Gastrocnemius medialis (tissue), 4 donors: ENCODE measurements at regions not wholly inside any gene's neighbourhood (a gene's known extent, or its start where the extent isn't known, plus 50 kb on each side); places are given as distances from the start of the nearest gene placed in this dataset.

Source experiments
- ATAC-seq, 2 donors: fragments of 150-250 bp; one replicate each; pipeline ENCODE4 v1.9.1; 2016
- DNase-seq, 2 donors: peaks; one replicate each; pipeline ENCODE4 v3.0.0-alpha.2; 2019
- H3K27ac ChIP-seq, 4 donors: fragments of 200-600 bp; sonication (generic); 1 replicate in 1 of 4; 2 replicates in 3 of 4; pipeline ENCODE4 v1.5.1; 2016 to 2018; ENCODE audit warnings: mild to moderate bottlenecking in 2 of 4, moderate library complexity in 1 of 4
- H3K27me3 ChIP-seq, 3 donors: fragments of 200-600 bp; sonication (generic) in 2 of 3; 1 replicate in 1 of 3; 2 replicates in 2 of 3; pipeline versions ENCODE4 v1.5.1 to v1.6.0; 2016 to 2019; ENCODE audit warnings: mild to moderate bottlenecking in 1 of 3, moderate library complexity in 1 of 3
- H3K36me3 ChIP-seq, 2 donors: fragments of 200-600 bp; sonication (generic) in 1 of 2; one replicate each; pipeline ENCODE4 v1.5.1; 2017 to 2018
- H3K4me1 ChIP-seq, 2 donors: fragments of 200-600 bp; sonication (generic) in 1 of 2; one replicate each; pipeline ENCODE4 v1.5.1; 2016 to 2017; ENCODE audit warnings: mild to moderate bottlenecking in 2 of 2
- H3K4me3 ChIP-seq, 4 donors: fragments of 200-600 bp; sonication (generic) in 3 of 4; 1 replicate in 1 of 4; 2 replicates in 3 of 4; pipeline ENCODE4 v1.5.1; 2016 to 2019; ENCODE audit warnings: mild to moderate bottlenecking in 2 of 4
- H3K9me3 ChIP-seq, 3 donors: fragments of 200-600 bp; sonication (generic) in 2 of 3; 1 replicate in 1 of 3; 2 replicates in 2 of 3; pipeline ENCODE4 v1.5.1; 2016 to 2019
- POLR2A ChIP-seq, 2 donors: fragments of 450-650 bp; IDR thresholded peaks; one replicate each; pipeline ENCODE4 v1.6.1; 2017; ENCODE audit warnings: antibody characterized with exemption in 2 of 2, mild to moderate bottlenecking in 2 of 2, moderate library complexity in 2 of 2
- in situ Hi-C, 4 donors: fragments of 200-750 bp; cut with MboI; loops; one replicate each; pipeline versions ENCODE4 v1.15.0 to v1.8.0; 2017; ENCODE audit warnings: low sequenced_read_pairs in 4 of 4
- intact Hi-C: fragments of 100-400 bp; cut with DNase I; formaldehyde crosslinking; loops from one replicate; pipeline ENCODE4 v1.15.1; 2023; ENCODE audit warnings: low total_unique reads
- TF ChIP-seq, protein P1 (sequence below), 5 experiments: fragments of 450-650 bp in 3 of 5; fragments of 200-600 bp in 2 of 5; sonication (generic) in 2 of 5; IDR thresholded peaks in 4 of 5; conservative IDR thresholded peaks in 1 of 5; 1 replicate in 4 of 5; 2 replicates in 1 of 5; pipeline ENCODE4 v1.5.1; 2016 to 2019; ENCODE audit warnings: antibody characterized with exemption in 5 of 5, mild to moderate bottlenecking in 3 of 5, moderate library complexity in 3 of 5

DNA sequence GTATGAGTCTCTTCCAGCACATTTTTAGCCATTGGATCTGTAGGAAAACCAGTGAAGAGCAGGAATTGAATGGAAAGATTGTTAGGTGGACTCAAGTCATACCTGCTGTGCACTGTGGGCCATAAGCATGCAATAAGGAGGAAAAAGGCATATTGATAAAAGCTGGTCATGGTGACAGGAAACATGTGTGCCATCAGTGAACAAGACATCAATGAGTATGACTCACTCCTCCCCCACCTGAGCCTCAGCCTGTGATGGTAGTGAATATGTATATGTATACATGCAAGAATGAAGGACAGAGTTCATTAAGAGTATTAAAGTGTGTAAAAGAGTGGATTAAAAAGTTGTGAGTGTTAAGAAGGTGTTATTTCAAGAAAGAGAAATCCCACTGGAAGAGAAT lies 164.5 kb downstream of the TMEM38B start:
- intact Hi-C loops, result no loop called here
- Histone ChIP-seq H3K9me3 (no peaks in the 10 kb centered on the region), H3K27me3 (no peaks in the 10 kb centered on the region), H3K36me3 (no peaks in the 10 kb centered on the region), H3K4me3 (no peak overlapping the region), H3K27ac (no peak overlapping the region), H3K4me1 (peaks cover 14 to 23% of the 10 kb centered on the region in 2 donors)
- in situ Hi-C loops, result loop anchor here in 1 of 4 donors (25.0 kb wide), 1 partner anchor 247 kb away; no protein-coding TSS in a partner anchor
- no peak for TF ChIP-seq POLR2A (IDR thresholded peaks at IDR 0.05)
- TF ChIP-seq, protein P1, sequence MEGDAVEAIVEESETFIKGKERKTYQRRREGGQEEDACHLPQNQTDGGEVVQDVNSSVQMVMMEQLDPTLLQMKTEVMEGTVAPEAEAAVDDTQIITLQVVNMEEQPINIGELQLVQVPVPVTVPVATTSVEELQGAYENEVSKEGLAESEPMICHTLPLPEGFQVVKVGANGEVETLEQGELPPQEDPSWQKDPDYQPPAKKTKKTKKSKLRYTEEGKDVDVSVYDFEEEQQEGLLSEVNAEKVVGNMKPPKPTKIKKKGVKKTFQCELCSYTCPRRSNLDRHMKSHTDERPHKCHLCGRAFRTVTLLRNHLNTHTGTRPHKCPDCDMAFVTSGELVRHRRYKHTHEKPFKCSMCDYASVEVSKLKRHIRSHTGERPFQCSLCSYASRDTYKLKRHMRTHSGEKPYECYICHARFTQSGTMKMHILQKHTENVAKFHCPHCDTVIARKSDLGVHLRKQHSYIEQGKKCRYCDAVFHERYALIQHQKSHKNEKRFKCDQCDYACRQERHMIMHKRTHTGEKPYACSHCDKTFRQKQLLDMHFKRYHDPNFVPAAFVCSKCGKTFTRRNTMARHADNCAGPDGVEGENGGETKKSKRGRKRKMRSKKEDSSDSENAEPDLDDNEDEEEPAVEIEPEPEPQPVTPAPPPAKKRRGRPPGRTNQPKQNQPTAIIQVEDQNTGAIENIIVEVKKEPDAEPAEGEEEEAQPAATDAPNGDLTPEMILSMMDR (IDR thresholded peaks at IDR 0.05 in 4 of 5, conservative IDR thresholded peaks at IDR 0.05 in 1 of 5), result no peak
- ATAC-seq (no peak), DNase-seq (no peak)

DNA sequence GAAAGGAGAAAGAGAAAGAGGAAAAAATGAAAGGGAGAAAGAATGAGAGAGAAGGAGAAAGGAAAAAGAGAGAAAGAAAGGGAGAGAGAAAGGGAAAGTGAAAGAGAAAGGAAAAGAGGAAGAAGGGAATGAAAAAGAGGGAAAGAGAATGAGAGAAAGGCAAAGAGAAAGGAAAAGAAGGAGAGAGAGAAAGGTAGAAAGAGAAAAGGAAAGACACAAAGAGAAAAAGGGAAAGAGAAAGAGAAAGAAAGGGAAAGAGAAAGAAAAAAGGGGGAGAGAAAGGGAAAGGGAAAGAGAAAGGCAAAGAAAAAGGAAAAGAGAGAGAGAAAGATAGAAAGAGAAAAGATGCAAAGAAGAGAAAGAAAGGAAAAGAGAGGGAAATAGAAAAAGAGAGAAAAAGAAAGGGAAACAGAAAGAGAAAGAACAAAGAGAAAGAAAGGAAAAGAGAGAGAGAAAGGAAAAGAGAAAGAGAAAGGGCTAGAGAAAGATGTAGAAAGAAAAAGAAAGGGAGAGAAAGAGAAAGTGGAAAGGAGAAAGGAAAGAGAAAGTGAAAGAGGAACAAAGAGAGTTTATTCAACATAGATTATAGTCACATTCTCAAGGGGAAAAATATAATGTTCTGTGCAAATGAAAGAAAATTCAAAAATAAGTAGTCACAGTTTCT lies 165.2 kb downstream of the TMEM38B start:
- no peak for TF ChIP-seq POLR2A (IDR thresholded peaks at IDR 0.05)
- TF ChIP-seq, protein P1 (IDR thresholded peaks at IDR 0.05 in 4 of 5, conservative IDR thresholded peaks at IDR 0.05 in 1 of 5), result no peak
- DNase-seq, result no peak
- Histone ChIP-seq H3K27ac (no peak overlapping the region), H3K36me3 (no peaks in the 10 kb centered on the region), H3K9me3 (no peaks in the 10 kb centered on the region), H3K4me3 (no peak overlapping the region), H3K4me1 (peaks cover 14 to 23% of the 10 kb centered on the region in 2 donors), H3K27me3 (no peaks in the 10 kb centered on the region)
- intact Hi-C loops, result no loop called here
- in situ Hi-C loops, result loop anchor here in 1 of 4 donors (25.0 kb wide), 1 partner anchor 247 kb away; no protein-coding TSS in a partner anchor
- no peak for ATAC-seq

DNA sequence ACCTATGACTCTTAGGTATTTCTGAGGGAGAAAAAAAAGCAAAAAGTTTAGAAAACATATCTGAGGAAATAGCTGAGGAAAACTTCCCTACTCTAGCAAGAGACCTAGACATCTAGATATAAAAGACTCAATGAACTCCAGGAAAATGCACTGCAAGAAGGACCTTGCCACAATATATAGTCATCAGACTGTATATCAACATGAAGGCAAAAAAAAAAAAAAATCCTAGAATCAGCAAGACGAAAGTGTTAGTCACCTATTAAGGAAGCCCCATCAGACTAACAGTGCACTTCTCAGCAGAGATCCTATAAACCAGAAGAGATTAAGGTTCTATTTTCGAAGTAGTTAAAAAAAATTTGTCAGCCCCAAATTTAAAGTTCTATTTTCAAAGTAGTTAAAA lies 166.2 kb downstream of the TMEM38B start:
- Histone ChIP-seq H3K36me3 (no peaks in the 10 kb centered on the region), H3K27me3 (no peaks in the 10 kb centered on the region), H3K27ac (no peak overlapping the region), H3K9me3 (no peaks in the 10 kb centered on the region), H3K4me1 (peaks cover 8 to 15% of the 10 kb centered on the region in 2 donors), H3K4me3 (no peak overlapping the region)
- no peak for ATAC-seq
- TF ChIP-seq, protein P1 (IDR thresholded peaks at IDR 0.05 in 4 of 5, conservative IDR thresholded peaks at IDR 0.05 in 1 of 5), result no peak
- no peak for TF ChIP-seq POLR2A (IDR thresholded peaks at IDR 0.05)
- DNase-seq, result no peak
- in situ Hi-C loops (loop anchor here in 1 of 4 donors (25.0 kb wide), 1 partner anchor 248 kb away; no protein-coding TSS in a partner anchor), intact Hi-C loops (no loop called here)

DNA sequence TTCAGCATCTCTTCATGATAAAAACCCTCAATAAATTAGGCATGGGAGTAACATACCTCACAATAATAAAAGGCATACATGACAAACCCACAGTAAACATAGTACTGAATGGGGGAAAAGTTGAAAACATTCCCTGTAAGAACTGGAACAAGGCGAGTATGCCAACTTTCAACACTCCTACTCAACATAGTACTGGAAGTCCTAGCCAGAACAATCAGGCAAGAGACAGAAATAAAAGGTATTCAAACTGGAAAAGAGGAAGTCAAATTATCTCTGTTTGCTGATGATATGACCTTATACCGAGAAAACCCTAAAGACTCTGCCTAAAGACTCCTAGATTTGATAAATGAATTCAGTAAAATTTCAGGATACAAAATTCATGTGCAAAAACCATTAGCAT lies 167.6 kb downstream of the TMEM38B start:
- no peak overlapping the region for H3K4me3 ChIP-seq
- in situ Hi-C loops, result loop anchor here in 1 of 4 donors (25.0 kb wide), 1 partner anchor 250 kb away; no protein-coding TSS in a partner anchor
- no peaks in the 10 kb centered on the region for H3K36me3 ChIP-seq
- ATAC-seq, result no peak
- peaks cover 0 to 12% of the 10 kb centered on the region in 2 donors for H3K4me1 ChIP-seq
- TF ChIP-seq, protein P1 (IDR thresholded peaks at IDR 0.05 in 4 of 5, conservative IDR thresholded peaks at IDR 0.05 in 1 of 5), result no peak
- no peak for TF ChIP-seq POLR2A (IDR thresholded peaks at IDR 0.05)
- H3K27ac ChIP-seq, result no peak overlapping the region
- no peaks in the 10 kb centered on the region for H3K27me3 ChIP-seq
- intact Hi-C loops, result no loop called here
- no peak for DNase-seq
- H3K9me3 ChIP-seq, result no peaks in the 10 kb centered on the region
